Activated naive CD4-positive, alpha-beta T cell treated with anti-CD3 and anti-CD28 coated beads for 36 hours (primary cell): ENCODE measurements at regions not wholly inside any gene's neighbourhood (a gene's known extent, or its start where the extent isn't known, plus 50 kb on each side); places are given as distances from the start of the nearest gene placed in this dataset.

Experiments used
- CTCF ChIA-PET: fragments of 350-600 bp; sonication (Branson Sonifier 250); formaldehyde crosslinking; loops from one replicate; lab custom pipeline; 2021; ENCODE audit warnings: antibody characterized with exemption; lab: Charles Lee
- DNase-seq: peaks from one replicate; pipeline ENCODE4 v3.0.0-alpha.2; 2020
- H3K27ac Mint-ChIP-seq: one replicate; pipeline ENCODE4 v1.8.0; 2021; ENCODE audit warnings: mild to moderate bottlenecking, mixed read lengths
- H3K27me3 Mint-ChIP-seq: one replicate; pipeline ENCODE4 v1.8.0; 2021; ENCODE audit warnings: low read depth, mixed read lengths
- H3K36me3 Mint-ChIP-seq: one replicate; pipeline ENCODE4 v1.8.0; 2021; ENCODE audit warnings: low read depth, mixed read lengths
- H3K4me1 Mint-ChIP-seq: one replicate; pipeline ENCODE4 v1.8.0; 2021; ENCODE audit warnings: low read depth, mixed read lengths
- H3K4me3 Mint-ChIP-seq: one replicate; pipeline ENCODE4 v1.8.0; 2021; ENCODE audit warnings: mild to moderate bottlenecking, moderate library complexity, mixed read lengths
- H3K9me3 Mint-ChIP-seq: one replicate; pipeline ENCODE4 v1.8.0; 2021; ENCODE audit warnings: mixed read lengths
- intact Hi-C: fragments of 100-400 bp; cut with micrococcal nuclease; formaldehyde crosslinking; loops from one replicate; pipeline ENCODE4 v1.15.1; 2023

DNA sequence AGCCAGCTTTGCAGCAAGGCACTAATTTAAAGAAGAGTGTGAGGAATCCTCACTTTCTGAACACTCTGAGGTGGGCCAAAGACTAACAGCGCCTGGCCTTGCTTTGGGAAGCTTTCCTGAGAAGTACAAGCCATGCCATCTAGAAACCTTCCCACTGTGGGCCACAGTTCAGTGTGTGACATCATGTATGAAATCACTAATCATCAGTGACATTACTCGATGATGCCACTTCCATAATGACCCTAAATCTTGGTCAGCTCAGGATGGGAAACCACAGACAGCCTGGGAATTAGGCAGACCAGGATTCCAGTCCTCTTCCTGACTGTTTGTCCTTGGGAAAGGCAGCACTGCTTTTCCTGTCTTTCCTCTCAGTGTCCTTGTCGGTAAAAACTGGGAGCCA is 54.2 kb upstream of the HSPA9 start:
- H3K27ac Mint-ChIP-seq: no peak overlapping the region
- H3K4me3 Mint-ChIP-seq: no peak overlapping the region
- H3K36me3 Mint-ChIP-seq: no peaks in the 10 kb centered on the region
- H3K4me1 Mint-ChIP-seq: no peaks in the 10 kb centered on the region
- intact Hi-C loops: no loop called here
- peaks cover 38% of the 10 kb centered on the region for H3K27me3 Mint-ChIP-seq
- CTCF ChIA-PET: interaction anchor here (0.7 kb wide), 1 partner anchor 165 kb away, joined by 4 read pairs; no protein-coding TSS in a partner anchor
- H3K9me3 Mint-ChIP-seq: no peaks in the 10 kb centered on the region
- no peak for DNase-seq

DNA sequence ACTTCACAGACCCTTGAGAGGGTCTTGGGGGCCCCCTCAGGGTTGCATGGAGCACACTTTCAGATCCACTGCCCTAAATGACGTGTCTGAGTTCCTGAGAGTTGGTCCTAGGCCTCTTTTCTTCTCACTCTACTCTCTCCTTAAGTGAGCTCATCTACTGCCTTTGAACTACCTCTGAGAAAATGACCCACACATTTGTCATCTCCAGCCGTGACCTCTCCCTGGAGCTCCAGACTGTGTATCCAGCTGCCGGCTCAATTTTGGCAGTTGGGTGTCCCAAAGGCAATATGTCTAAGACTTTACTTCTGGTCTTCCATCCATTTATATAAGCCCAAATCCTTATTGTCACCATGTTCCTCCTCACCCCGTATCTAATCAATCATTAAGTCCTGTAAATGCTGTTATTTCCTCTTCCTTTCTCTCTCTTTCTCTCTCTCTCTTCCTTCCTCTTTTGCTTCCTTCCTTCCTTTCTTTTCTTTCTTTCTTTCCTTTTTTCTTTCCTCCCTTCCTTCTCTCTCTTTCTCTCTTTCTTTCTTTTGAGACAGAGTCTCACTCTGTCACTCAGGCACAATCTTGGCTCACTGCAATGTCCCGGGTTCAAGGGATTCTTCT is 51.2 kb upstream of the HSPA9 start:
- Mint-ChIP-seq H3K4me3 (no peak overlapping the region), H3K9me3 (no peaks in the 10 kb centered on the region), H3K4me1 (no peaks in the 10 kb centered on the region), H3K27ac (no peak overlapping the region), H3K36me3 (no peaks in the 10 kb centered on the region), H3K27me3 (peaks cover 29% of the 10 kb centered on the region)
- CTCF ChIA-PET: no interaction called here
- intact Hi-C loops: no loop called here
- DNase-seq: no peak

GRCh38 chr5:138625134-138625533 is 49.9 kb upstream of the HSPA9 start:
- H3K4me1 Mint-ChIP-seq: no peaks in the 10 kb centered on the region
- no peak overlapping the region for H3K4me3 Mint-ChIP-seq
- H3K27ac Mint-ChIP-seq: no peak overlapping the region
- H3K36me3 Mint-ChIP-seq: no peaks in the 10 kb centered on the region
- no peaks in the 10 kb centered on the region for H3K9me3 Mint-ChIP-seq
- CTCF ChIA-PET: interaction anchor here (1.4 kb wide), 1 partner anchor 9 kb away, joined by 3 read pairs; no protein-coding TSS in a partner anchor
- DNase-seq: no peak
- peaks cover 27% of the 10 kb centered on the region for H3K27me3 Mint-ChIP-seq
- intact Hi-C loops: no loop called here
